SK-N-MC (cell line): ENCODE measurements at regions not wholly inside any gene's neighbourhood (a gene's known extent, or its start where the extent isn't known, plus 50 kb on each side); places are given as distances from the start of the nearest gene placed in this dataset.

Experiments
- DNase-seq: peaks from one replicate; pipeline ENCODE4 v3.0.0-alpha.2; 2011; ENCODE audit warnings: low read depth, low spot score
- H3K27ac ChIP-seq: fragments of 200-600 bp; sonication (generic); 2 replicates; pipeline ENCODE4 v1.5.1; 2016; ENCODE audit warnings: mixed run types
- H3K36me3 ChIP-seq: fragments of 200-600 bp; sonication (generic); 2 replicates; pipeline ENCODE4 v1.6.1; 2017; ENCODE audit warnings: antibody characterized with exemption, low read length, mixed read lengths; ENCODE audit not compliant: insufficient read depth
- H3K4me3 ChIP-seq: fragments of 200-600 bp; sonication (generic); 2 replicates; pipeline ENCODE4 v1.5.1; 2016
- H3K9ac ChIP-seq: fragments of 200-600 bp; sonication (generic); 2 replicates; pipeline ENCODE4 v1.8.0; 2017; ENCODE audit warnings: mixed run types, mixed read lengths; ENCODE audit not compliant: insufficient read length
- H3K9me3 ChIP-seq: fragments of 200-600 bp; sonication (generic); 2 replicates; pipeline ENCODE4 v1.6.1; 2017; ENCODE audit warnings: low read depth, mild to moderate bottlenecking, antibody characterized with exemption, low read length, moderate library complexity, mixed read lengths
- EZH2 ChIP-seq: fragments of 200-600 bp; sonication (generic); IDR thresholded peaks from one replicate; pipeline ENCODE4 v1.6.1; 2017; ENCODE audit warnings: antibody characterized with exemption
- FOXP2 ChIP-seq: optimal IDR thresholded peaks from 2 replicates; pipeline ENCODE3; 2011; ENCODE audit warnings: mild to moderate bottlenecking, moderate library complexity; ENCODE audit not compliant: insufficient read depth; ENCODE audit errors: extremely low read length, control extremely low read depth
- POLR2AphosphoS5 ChIP-seq: IDR thresholded peaks from 2 replicates; pipeline ENCODE4 v1.6.1; 2012; ENCODE audit warnings: mild to moderate bottlenecking, low read depth, low read length, borderline replicate concordance

GRCh38 chr14:98859301-98859700 is 412.7 kb downstream of the BCL11B start:
- TF ChIP-seq POLR2AphosphoS5 (no peak), EZH2 (no peak), FOXP2 (no peak)

DNA sequence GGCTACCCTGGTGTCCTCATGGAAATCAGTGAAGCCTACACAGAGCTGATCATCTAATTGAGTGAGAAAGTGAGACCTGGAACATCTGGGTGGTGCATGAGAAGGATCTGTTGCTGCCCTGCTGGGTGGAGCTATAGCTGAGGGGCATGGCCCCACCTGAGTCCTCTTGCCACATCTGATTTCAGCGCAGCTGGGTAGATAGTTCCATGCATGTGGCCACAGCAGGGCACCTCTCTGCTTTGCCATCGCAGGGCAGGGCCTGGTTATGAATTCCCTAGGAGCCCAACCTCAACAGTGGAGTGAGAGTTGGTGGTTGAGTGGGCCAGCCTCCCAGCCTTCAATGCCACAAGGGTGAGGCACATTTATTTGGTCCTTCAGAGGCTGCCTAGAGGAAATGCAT is 407.8 kb downstream of the BCL11B start:
- TF ChIP-seq POLR2AphosphoS5 = no peak
- Histone ChIP-seq H3K27ac (no peak overlapping the region), H3K36me3 (no peaks in the 10 kb centered on the region), H3K9me3 (no peaks in the 10 kb centered on the region), H3K9ac (no peak overlapping the region), H3K4me3 (no peak overlapping the region)
- DNase-seq = no peak

More at GRCh38 chr14:98859301-98859700, 412.7 kb downstream of the BCL11B start:
- Histone ChIP-seq H3K36me3 (no peaks in the 10 kb centered on the region), H3K9me3 (no peaks in the 10 kb centered on the region), H3K4me3 (no peak overlapping the region), H3K9ac (no peak overlapping the region), H3K27ac (no peak overlapping the region)
- no peak for DNase-seq

DNA sequence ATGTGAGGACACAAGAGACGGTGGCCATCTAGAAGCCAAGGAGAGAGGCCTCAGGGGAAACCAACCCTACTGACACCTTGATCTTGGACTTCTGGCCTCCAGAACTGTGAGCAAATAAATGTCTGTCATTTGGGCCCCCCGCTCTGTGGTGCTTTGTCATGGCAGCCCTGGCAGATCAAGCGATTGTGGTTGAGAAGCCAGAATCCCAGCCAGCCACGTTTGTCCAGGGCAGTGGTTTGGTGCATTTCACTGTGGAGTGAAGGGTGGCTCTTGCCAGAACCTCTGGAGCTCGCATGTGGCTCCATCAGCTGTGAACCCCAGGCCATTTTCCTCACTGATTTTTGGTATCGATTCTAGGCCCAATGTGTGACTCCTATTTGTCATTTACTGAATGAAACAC is 404.9 kb downstream of the BCL11B start:
- H3K9me3 ChIP-seq = no peaks in the 10 kb centered on the region
- no peak overlapping the region for H3K27ac ChIP-seq
- TF ChIP-seq FOXP2 (no peak), POLR2AphosphoS5 (no peak)
- no peaks in the 10 kb centered on the region for H3K36me3 ChIP-seq
- no peak for DNase-seq
- H3K4me3 ChIP-seq = no peak overlapping the region
- no peak overlapping the region for H3K9ac ChIP-seq

DNA sequence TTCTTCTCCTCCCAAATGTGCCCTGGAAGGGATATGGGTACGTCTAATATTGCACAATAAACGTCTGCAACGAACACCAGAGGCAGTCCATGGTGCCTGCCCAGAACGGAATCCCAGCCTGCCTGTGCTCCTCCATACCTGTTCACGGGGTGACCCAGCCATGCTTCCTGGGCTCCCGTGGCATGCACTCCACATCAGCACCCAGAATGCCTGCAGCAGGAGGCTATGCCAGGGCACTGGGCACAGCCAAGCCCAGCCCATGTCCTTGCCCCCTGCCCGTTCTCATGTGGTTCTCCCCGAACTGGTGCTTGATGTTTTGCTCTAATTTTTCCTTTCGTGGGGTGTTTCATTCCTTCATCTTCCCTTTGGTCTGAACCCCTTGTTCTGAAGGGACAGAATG is 404.3 kb downstream of the BCL11B start:
- Histone ChIP-seq H3K9ac (no peak overlapping the region), H3K9me3 (no peaks in the 10 kb centered on the region), H3K36me3 (no peaks in the 10 kb centered on the region), H3K4me3 (no peak overlapping the region), H3K27ac (no peak overlapping the region)
- no peak for TF ChIP-seq EZH2
- no peak for TF ChIP-seq FOXP2
- no peak for TF ChIP-seq POLR2AphosphoS5
- no peak for DNase-seq

GRCh38 chr14:98868866-98869265 is 403.1 kb downstream of the BCL11B start:
- H3K4me3 ChIP-seq = no peak overlapping the region
- DNase-seq = no peak
- TF ChIP-seq POLR2AphosphoS5 (no peak), FOXP2 (no peak), EZH2 (no peak)
- no peak overlapping the region for H3K9ac ChIP-seq
- no peaks in the 10 kb centered on the region for H3K36me3 ChIP-seq
- no peak overlapping the region for H3K27ac ChIP-seq
- no peaks in the 10 kb centered on the region for H3K9me3 ChIP-seq

DNA sequence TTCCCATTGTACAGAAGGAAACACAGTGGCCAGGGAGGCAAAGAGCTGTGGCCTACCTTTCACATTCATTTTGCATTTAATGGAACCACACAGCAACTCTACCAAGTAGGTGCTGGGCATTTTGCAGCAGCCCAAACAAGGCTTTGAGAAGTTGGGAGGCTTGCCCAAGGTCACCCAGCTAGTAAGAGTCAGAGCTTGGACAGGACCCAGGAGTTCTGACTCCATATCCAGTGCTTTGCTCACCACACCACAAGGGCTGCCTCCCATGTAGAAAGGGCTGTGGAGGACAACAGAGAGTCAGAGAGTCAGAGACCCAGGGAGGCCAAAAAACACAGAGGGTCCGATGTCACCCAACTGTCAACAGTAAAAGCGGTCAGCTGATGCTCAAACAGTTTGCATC is 400.2 kb downstream of the BCL11B start:
- Histone ChIP-seq H3K9ac (no peak overlapping the region), H3K9me3 (no peaks in the 10 kb centered on the region), H3K36me3 (no peaks in the 10 kb centered on the region), H3K27ac (no peak overlapping the region), H3K4me3 (no peak overlapping the region)
- TF ChIP-seq POLR2AphosphoS5 (no peak), EZH2 (no peak), FOXP2 (no peak)
- no peak for DNase-seq

DNA sequence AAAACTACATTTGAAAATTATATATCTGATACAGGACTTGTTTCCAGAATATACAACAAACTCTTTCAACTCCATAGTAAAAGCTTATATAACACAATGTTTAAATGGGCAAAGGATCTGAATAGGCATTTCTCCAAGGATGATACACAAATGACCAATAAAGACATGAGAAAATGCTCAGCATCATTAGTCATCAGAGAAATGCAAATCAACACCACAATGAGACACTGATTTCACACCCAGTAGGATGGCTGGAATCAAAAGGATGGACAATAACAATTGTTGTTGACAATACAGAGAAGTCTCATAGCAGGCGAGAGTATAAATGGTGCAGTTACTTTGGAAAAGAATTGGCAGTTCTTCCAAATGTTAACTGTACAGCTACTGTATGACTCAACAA is 394.9 kb downstream of the BCL11B start:
- H3K27ac ChIP-seq = no peak overlapping the region
- H3K9ac ChIP-seq = no peak overlapping the region
- no peak for DNase-seq
- no peaks in the 10 kb centered on the region for H3K9me3 ChIP-seq
- no peak overlapping the region for H3K4me3 ChIP-seq
- no peaks in the 10 kb centered on the region for H3K36me3 ChIP-seq
- no peak for TF ChIP-seq FOXP2

- TF ChIP-seq EZH2 (no peak), FOXP2 (no peak), POLR2AphosphoS5 (no peak)
- Histone ChIP-seq H3K9me3 (no peaks in the 10 kb centered on the region), H3K4me3 (no peak overlapping the region), H3K27ac (no peak overlapping the region), H3K9ac (no peak overlapping the region), H3K36me3 (no peaks in the 10 kb centered on the region)
- no peak for DNase-seq
Measured at GRCh38 chr14:98878282-98878681, 393.7 kb downstream of the BCL11B start.

- TF ChIP-seq FOXP2 (no peak), POLR2AphosphoS5 (no peak), EZH2 (no peak)
- no peaks in the 10 kb centered on the region for H3K36me3 ChIP-seq
- H3K4me3 ChIP-seq = no peak overlapping the region
- no peaks in the 10 kb centered on the region for H3K9me3 ChIP-seq
- H3K27ac ChIP-seq = no peak overlapping the region
- DNase-seq = no peak
- H3K9ac ChIP-seq = no peak overlapping the region
Measured at GRCh38 chr14:98886982-98887381, 385.0 kb downstream of the BCL11B start.

DNA sequence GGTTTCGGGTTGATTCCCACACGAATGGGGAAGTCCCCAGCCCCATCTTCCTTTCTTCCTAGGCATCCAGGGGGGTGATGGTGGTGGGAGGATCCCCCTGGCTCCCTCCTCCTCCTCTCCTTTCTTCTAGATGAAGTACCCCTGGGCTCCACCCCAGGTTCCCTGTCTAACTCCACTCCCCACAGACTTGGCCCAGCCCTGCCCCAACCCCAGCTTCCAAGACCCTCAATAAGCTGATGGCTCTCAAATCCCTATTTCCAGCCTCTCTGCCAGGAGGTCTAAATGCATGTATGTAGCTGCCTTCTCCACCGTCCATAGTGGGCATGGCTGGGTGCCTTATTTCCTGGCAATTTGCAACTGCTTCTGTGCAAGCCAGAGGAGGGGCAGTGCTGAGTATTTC is 383.7 kb downstream of the BCL11B start:
- TF ChIP-seq POLR2AphosphoS5 (no peak), FOXP2 (no peak), EZH2 (no peak)
- no peak for DNase-seq
- Histone ChIP-seq H3K9ac (no peak overlapping the region), H3K36me3 (no peaks in the 10 kb centered on the region), H3K4me3 (no peak overlapping the region), H3K9me3 (no peaks in the 10 kb centered on the region), H3K27ac (no peak overlapping the region)
